ENCODE measurements at regions not wholly inside any gene's neighbourhood (a gene's known extent, or its start where the extent isn't known, plus 50 kb on each side); places are given as distances from the start of the nearest gene placed in this dataset.

DNA sequence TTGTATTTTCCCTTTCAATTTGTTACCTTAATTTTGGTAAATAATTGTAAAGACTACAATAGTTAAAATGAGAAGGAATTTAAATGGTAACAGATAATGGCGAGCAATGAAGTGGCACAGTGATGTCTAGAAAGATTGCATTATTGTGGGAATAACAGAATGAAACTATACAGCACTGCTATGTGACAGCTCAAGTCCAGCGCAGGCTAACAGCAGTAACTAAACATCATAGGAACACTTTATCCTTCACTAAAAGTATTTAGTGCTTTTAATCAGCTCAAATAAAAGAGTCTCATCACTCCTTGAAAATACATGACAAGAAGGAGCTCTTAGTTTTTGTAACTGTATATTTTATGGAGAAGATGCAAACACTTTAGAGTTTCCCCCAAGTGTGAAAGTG, 190.8 kb downstream of the TENT5A start:
- TF ChIP-seq, protein P1, sequence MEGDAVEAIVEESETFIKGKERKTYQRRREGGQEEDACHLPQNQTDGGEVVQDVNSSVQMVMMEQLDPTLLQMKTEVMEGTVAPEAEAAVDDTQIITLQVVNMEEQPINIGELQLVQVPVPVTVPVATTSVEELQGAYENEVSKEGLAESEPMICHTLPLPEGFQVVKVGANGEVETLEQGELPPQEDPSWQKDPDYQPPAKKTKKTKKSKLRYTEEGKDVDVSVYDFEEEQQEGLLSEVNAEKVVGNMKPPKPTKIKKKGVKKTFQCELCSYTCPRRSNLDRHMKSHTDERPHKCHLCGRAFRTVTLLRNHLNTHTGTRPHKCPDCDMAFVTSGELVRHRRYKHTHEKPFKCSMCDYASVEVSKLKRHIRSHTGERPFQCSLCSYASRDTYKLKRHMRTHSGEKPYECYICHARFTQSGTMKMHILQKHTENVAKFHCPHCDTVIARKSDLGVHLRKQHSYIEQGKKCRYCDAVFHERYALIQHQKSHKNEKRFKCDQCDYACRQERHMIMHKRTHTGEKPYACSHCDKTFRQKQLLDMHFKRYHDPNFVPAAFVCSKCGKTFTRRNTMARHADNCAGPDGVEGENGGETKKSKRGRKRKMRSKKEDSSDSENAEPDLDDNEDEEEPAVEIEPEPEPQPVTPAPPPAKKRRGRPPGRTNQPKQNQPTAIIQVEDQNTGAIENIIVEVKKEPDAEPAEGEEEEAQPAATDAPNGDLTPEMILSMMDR (IDR thresholded peaks at IDR 0.05): no peak
- TF ChIP-seq POLR2AphosphoS5 (IDR thresholded peaks at IDR 0.05; ENCODE audit: low read depth, low read length): no peak
